Transverse colon (tissue), 4 donors: ENCODE measurements at regions not wholly inside any gene's neighbourhood (a gene's known extent, or its start where the extent isn't known, plus 50 kb on each side); places are given as distances from the start of the nearest gene placed in this dataset.

ENCODE experiments used
- CTCF ChIP-seq, 5 experiments: fragments of 200-600 bp in 3 of 5; fragments of 450-650 bp in 2 of 5; sonication (generic) in 3 of 5; IDR thresholded peaks; 1 replicate in 2 of 5; 2 replicates in 3 of 5; pipeline ENCODE4 v1.5.1; 2016 to 2017; ENCODE audit warnings: antibody characterized with exemption in 5 of 5, inconsistent platforms in 3 of 5, mild to moderate bottlenecking in 2 of 5, moderate library complexity in 1 of 5
- POLR2AphosphoS5 ChIP-seq, 3 donors: sonication (generic); formaldehyde crosslinking; IDR thresholded peaks; one replicate each; pipeline ENCODE4 v1.6.1; 2016; ENCODE audit warnings: antibody characterized with exemption in 3 of 3

DNA sequence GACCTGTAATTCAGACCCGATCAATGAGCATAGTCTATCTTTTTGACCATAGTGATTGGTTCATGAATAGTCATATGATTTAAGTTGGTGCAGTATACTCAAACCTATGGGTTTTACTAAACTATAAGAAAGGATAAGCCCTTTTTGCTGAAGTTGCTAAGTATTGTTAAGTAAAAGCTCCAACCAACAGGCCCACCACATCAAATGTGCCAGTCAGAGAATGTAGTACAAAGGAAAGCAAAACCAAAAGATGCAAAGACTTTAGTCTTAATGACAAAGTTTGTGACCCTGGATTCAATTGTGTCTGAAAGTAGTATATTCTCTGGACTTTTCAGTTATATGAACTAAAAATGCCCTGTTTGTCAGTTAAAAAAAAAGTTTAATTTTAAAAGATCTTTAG, 208.1 kb upstream of the TET2 start:
- TF ChIP-seq CTCF (IDR thresholded peaks at IDR 0.05), result no peak
- TF ChIP-seq POLR2AphosphoS5 (IDR thresholded peaks at IDR 0.05), result no peak
